Stomach (tissue), 4 donors: ENCODE measurements at regions not wholly inside any gene's neighbourhood (a gene's known extent, or its start where the extent isn't known, plus 50 kb on each side); places are given as distances from the start of the nearest gene placed in this dataset.

Experiments
- CTCF ChIP-seq, 7 experiments: fragments of 450-650 bp in 4 of 7; fragments of 200-600 bp in 3 of 7; sonication (generic) in 3 of 7; IDR thresholded peaks; one replicate each; pipeline ENCODE4 v1.5.1; 2016 to 2019; ENCODE audit warnings: antibody characterized with exemption in 7 of 7, control low read depth in 2 of 7, mild to moderate bottlenecking in 1 of 7
- EP300 ChIP-seq: sonication (generic); formaldehyde crosslinking; IDR thresholded peaks from one replicate; pipeline ENCODE4 v1.6.1; 2017; ENCODE audit warnings: antibody characterized with exemption
- POLR2A ChIP-seq, 4 donors: fragments of 450-650 bp; IDR thresholded peaks; one replicate each; pipeline ENCODE4 v1.6.1; 2016; ENCODE audit warnings: antibody characterized with exemption in 4 of 4, control low read depth in 2 of 4, mild to moderate bottlenecking in 1 of 4, moderate library complexity in 1 of 4
- POLR2AphosphoS5 ChIP-seq, 3 donors: sonication (generic); formaldehyde crosslinking; IDR thresholded peaks; one replicate each; pipeline ENCODE4 v1.6.1; 2016; ENCODE audit warnings: antibody characterized with exemption in 3 of 3

GRCh38 chr6:92184933-92185332 lies 1234.4 kb downstream of the EPHA7 start:
- no peak for TF ChIP-seq CTCF (IDR thresholded peaks at IDR 0.05)
- no peak for TF ChIP-seq POLR2A (IDR thresholded peaks at IDR 0.05)
- TF ChIP-seq POLR2AphosphoS5 (IDR thresholded peaks at IDR 0.05): no peak
- TF ChIP-seq EP300: no peak
